ENCODE measurements at regions not wholly inside any gene's neighbourhood (a gene's known extent, or its start where the extent isn't known, plus 50 kb on each side); places are given as distances from the start of the nearest gene placed in this dataset.

GRCh38 chr1:244304156-244304555, 147.6 kb downstream of the ADSS2 start:
- RAD21 ChIA-PET (ENCODE audit: unreplicated experiment) = no interaction called here
- WGBS (ENCODE audit: insufficient coverage, insufficient replicate concordance, low lambda C conversion rate, missing lambda C conversion rate) = 98% methylated on average over 11 of the region's 11 CpGs
- Histone ChIP-seq H2AFZ (ENCODE audit: control insufficient read depth, low read depth, low read length) (no peak overlapping the region), H3K36me3 (ENCODE audit: control insufficient read depth in 2 of 2, insufficient read depth in 2 of 2, low read length in 1 of 2) (no peaks in the 10 kb centered on the region), H3K4me3 (no peak overlapping the region), H3K9me3 (replicated peaks; ENCODE audit: control insufficient read depth, insufficient read depth, low read length) (no peaks in the 10 kb centered on the region), H3K9ac (ENCODE audit: control insufficient read depth, insufficient read depth, low read length) (no peak overlapping the region), H3K27ac (ENCODE audit: control insufficient read depth, insufficient read depth) (no peak overlapping the region), H3K27me3 (replicated peaks in 1 of 2; ENCODE audit: control insufficient read depth in 2 of 2, insufficient read depth in 2 of 2, low read length in 1 of 2) (no peaks in the 10 kb centered on the region), H3K79me2 (ENCODE audit: control insufficient read depth, insufficient read depth, low read length) (no peaks in the 10 kb centered on the region), H4K20me1 (ENCODE audit: control insufficient read depth, insufficient read depth) (no peaks in the 10 kb centered on the region), H3K4me2 (ENCODE audit: control insufficient read depth, insufficient read depth) (no peak overlapping the region), H3K4me1 (ENCODE audit: control insufficient read depth, insufficient read depth, low read length) (peaks cover 3% of the 10 kb centered on the region; the same call in 1 of the 2 replicates)
- SMC1A ChIA-PET (ENCODE audit: uncharacterized antibody, unreplicated experiment) = no interaction called here
- POLR2A ChIA-PET = no interaction called here
- TF ChIP-seq SRF (IDR thresholded peaks at IDR 0.05; ENCODE audit: low read depth in 2 of 2, low read length in 2 of 2) (no peak), ATF7 (IDR thresholded peaks at IDR 0.05; ENCODE audit: low read depth) (no peak), NFIC (IDR thresholded peaks at IDR 0.05; ENCODE audit: low read depth, low read length) (no peak), SIN3A (IDR thresholded peaks at IDR 0.05; ENCODE audit: low read depth, low read length) (no peak), RAD51 (IDR thresholded peaks at IDR 0.05) (no peak), IRF4 (IDR thresholded peaks at IDR 0.05; ENCODE audit: low read depth, low read length) (no peak)
- in situ Hi-C loops (cut with MboI) (no loop called here), intact Hi-C loops (cut with micrococcal nuclease; ENCODE audit: unreplicated experiment) (no loop called here)
- DNase-seq (ENCODE audit: low read depth, low spot score) (no peak), ATAC-seq (no peak), FAIRE-seq (no peak)
- CTCF ChIA-PET = no interaction called here
- BruUV-seq (replicated peaks) = no TSS peak

GRCh38 chr1:244304656-244305055, 147.1 kb downstream of the ADSS2 start:
- ChIA-PET SMC1A (ENCODE audit: uncharacterized antibody, unreplicated experiment) (no interaction called here), CTCF (no interaction called here), POLR2A (no interaction called here), RAD21 (ENCODE audit: unreplicated experiment) (no interaction called here)
- H2AFZ ChIP-seq (ENCODE audit: control insufficient read depth, low read depth, low read length) = no peak overlapping the region
- H3K79me2 ChIP-seq (ENCODE audit: control insufficient read depth, insufficient read depth, low read length) = no peaks in the 10 kb centered on the region
- in situ Hi-C loops (cut with MboI) = no loop called here
- TF ChIP-seq STAT3 (IDR thresholded peaks at IDR 0.05; ENCODE audit: low read depth, low read length) (no peak), MYB (IDR thresholded peaks at IDR 0.05; ENCODE audit: borderline replicate concordance, low read depth, low read length) (no peak)
- no peaks in the 10 kb centered on the region for H4K20me1 ChIP-seq (ENCODE audit: control insufficient read depth, insufficient read depth)
- FAIRE-seq = no peak
- ATAC-seq = no peak
- H3K9ac ChIP-seq (ENCODE audit: control insufficient read depth, insufficient read depth, low read length) = no peak overlapping the region
- BruUV-seq (replicated peaks) = no TSS peak
- no peak overlapping the region for H3K4me3 ChIP-seq
- H3K27me3 ChIP-seq (replicated peaks in 1 of 2; ENCODE audit: control insufficient read depth in 2 of 2, insufficient read depth in 2 of 2, low read length in 1 of 2) = no peaks in the 10 kb centered on the region
- intact Hi-C loops (cut with micrococcal nuclease; ENCODE audit: unreplicated experiment) = no loop called here
- peaks cover 3% of the 10 kb centered on the region; the same call in 1 of the 2 replicates for H3K4me1 ChIP-seq (ENCODE audit: control insufficient read depth, insufficient read depth, low read length)
- H3K27ac ChIP-seq (ENCODE audit: control insufficient read depth, insufficient read depth) = no peak overlapping the region
- no peaks in the 10 kb centered on the region for H3K36me3 ChIP-seq (ENCODE audit: control insufficient read depth in 2 of 2, insufficient read depth in 2 of 2, low read length in 1 of 2)
- no peak for DNase-seq (ENCODE audit: low read depth, low spot score)
- no peaks in the 10 kb centered on the region for H3K9me3 ChIP-seq (replicated peaks; ENCODE audit: control insufficient read depth, insufficient read depth, low read length)
- H3K4me2 ChIP-seq (ENCODE audit: control insufficient read depth, insufficient read depth) = no peak overlapping the region
- 62% methylated on average over 3 of the region's 3 CpGs for WGBS (ENCODE audit: insufficient coverage, insufficient replicate concordance, low lambda C conversion rate, missing lambda C conversion rate)
